Osteoblast (primary cell): ENCODE measurements at regions not wholly inside any gene's neighbourhood (a gene's known extent, or its start where the extent isn't known, plus 50 kb on each side); places are given as distances from the start of the nearest gene placed in this dataset.

Experiments
- DNase-seq: peaks from one replicate; pipeline ENCODE4 v3.0.0; 2011; ENCODE audit warnings: low spot score, mixed read lengths; ENCODE audit not compliant: insufficient read length; ENCODE audit errors: missing footprints
- H2AFZ ChIP-seq: 2 replicates; pipeline ENCODE4 v1.6.0; 2011; ENCODE audit warnings: mild to moderate bottlenecking, low read length
- H3K27ac ChIP-seq: 2 replicates; pipeline ENCODE4 v1.5.1; 2011; ENCODE audit warnings: mild to moderate bottlenecking, low read depth, low read length, moderate library complexity
- H3K27me3 ChIP-seq: 2 replicates; pipeline ENCODE4 v1.6.0; 2012; ENCODE audit warnings: mild to moderate bottlenecking, control low read depth, inconsistent platforms, low read length, moderate library complexity; ENCODE audit not compliant: insufficient read depth
- H3K36me3 ChIP-seq: 2 replicates; pipeline ENCODE4 v1.5.1; 2011; ENCODE audit warnings: mild to moderate bottlenecking, low read length, control low read depth, moderate library complexity; ENCODE audit not compliant: insufficient read depth
- H3K4me1 ChIP-seq: 2 replicates; pipeline ENCODE4 v1.5.1; 2011; ENCODE audit warnings: mild to moderate bottlenecking, low read length, control low read depth, moderate library complexity; ENCODE audit not compliant: insufficient read depth
- H3K4me2 ChIP-seq: 2 replicates; pipeline ENCODE4 v1.6.0; 2011; ENCODE audit warnings: mild to moderate bottlenecking, low read length; ENCODE audit not compliant: insufficient read depth
- H3K4me3 ChIP-seq: fragments of 200-600 bp; sonication (generic); 3 replicates; pipeline ENCODE4 v1.5.1; 2012; ENCODE audit warnings: mild to moderate bottlenecking, low read length, inconsistent platforms; ENCODE audit not compliant: insufficient read depth
- H3K79me2 ChIP-seq: 2 replicates; pipeline ENCODE4 v1.6.0; 2012; ENCODE audit warnings: mild to moderate bottlenecking, low read length, control low read depth, inconsistent platforms; ENCODE audit not compliant: insufficient read depth
- H3K9me3 ChIP-seq: 2 replicates; pipeline ENCODE4 v1.5.1; 2011; ENCODE audit warnings: low read depth, low read length, control low read depth
- H4K20me1 ChIP-seq: 2 replicates; pipeline ENCODE4 v1.6.0; 2012; ENCODE audit warnings: mild to moderate bottlenecking, low read length, control low read depth; ENCODE audit not compliant: insufficient read depth
- CTCF ChIP-seq: IDR thresholded peaks from 2 replicates; pipeline ENCODE4 v1.5.1; 2011; ENCODE audit warnings: mild to moderate bottlenecking, low read depth, low read length, moderate library complexity; ENCODE audit errors: extremely low read depth

GRCh38 chr5:57041570-57041969, 89.6 kb upstream of the MIER3 start:
- TF ChIP-seq CTCF, result no peak
- Histone ChIP-seq H3K4me1 (no peaks in the 10 kb centered on the region), H2AFZ (no peak overlapping the region), H4K20me1 (no peaks in the 10 kb centered on the region), H3K9me3 (no peaks in the 10 kb centered on the region), H3K79me2 (no peaks in the 10 kb centered on the region), H3K4me2 (no peak overlapping the region), H3K27me3 (no peaks in the 10 kb centered on the region), H3K36me3 (no peaks in the 10 kb centered on the region), H3K27ac (no peak overlapping the region), H3K4me3 (no peak overlapping the region)
- no peak for DNase-seq

GRCh38 chr5:57042524-57042931, 90.6 kb upstream of the MIER3 start:
- TF ChIP-seq CTCF, result no peak
- H3K27me3 ChIP-seq, result no peaks in the 10 kb centered on the region
- H3K4me1 ChIP-seq, result no peaks in the 10 kb centered on the region
- H3K79me2 ChIP-seq, result no peaks in the 10 kb centered on the region
- H3K4me2 ChIP-seq, result no peak overlapping the region
- H2AFZ ChIP-seq, result no peak overlapping the region
- no peaks in the 10 kb centered on the region for H4K20me1 ChIP-seq
- H3K27ac ChIP-seq, result no peak overlapping the region
- H3K36me3 ChIP-seq, result no peaks in the 10 kb centered on the region
- DNase-seq, result no peak
- no peaks in the 10 kb centered on the region for H3K9me3 ChIP-seq
- H3K4me3 ChIP-seq, result no peak overlapping the region

GRCh38 chr5:57054135-57054534, 102.2 kb upstream of the MIER3 start:
- no peaks in the 10 kb centered on the region for H3K27me3 ChIP-seq
- H3K4me2 ChIP-seq, result no peak overlapping the region
- H3K4me1 ChIP-seq, result no peaks in the 10 kb centered on the region
- no peak overlapping the region for H3K27ac ChIP-seq
- H3K4me3 ChIP-seq, result no peak overlapping the region
- no peaks in the 10 kb centered on the region for H3K79me2 ChIP-seq
- H3K36me3 ChIP-seq, result no peaks in the 10 kb centered on the region
- DNase-seq, result no peak
- no peak overlapping the region for H2AFZ ChIP-seq
- H4K20me1 ChIP-seq, result no peaks in the 10 kb centered on the region
- no peaks in the 10 kb centered on the region for H3K9me3 ChIP-seq
- no peak for TF ChIP-seq CTCF

- no peak overlapping the region for H3K4me2 ChIP-seq
- no peaks in the 10 kb centered on the region for H3K4me1 ChIP-seq
- no peak overlapping the region for H3K27ac ChIP-seq
- no peak overlapping the region for H3K4me3 ChIP-seq
- H3K27me3 ChIP-seq, result no peaks in the 10 kb centered on the region
- no peaks in the 10 kb centered on the region for H3K79me2 ChIP-seq
- no peak overlapping the region for H2AFZ ChIP-seq
- no peak for DNase-seq
- no peaks in the 10 kb centered on the region for H3K36me3 ChIP-seq
- H4K20me1 ChIP-seq, result no peaks in the 10 kb centered on the region
- no peak for TF ChIP-seq CTCF
- no peaks in the 10 kb centered on the region for H3K9me3 ChIP-seq
These were observed 102.7 kb upstream of the MIER3 start for GRCh38 chr5:57054671-57055070.
